SK-N-SH treated with all-trans-retinoic acid at 6 μM for 48 hours (cell line): ENCODE measurements at regions not wholly inside any gene's neighbourhood (a gene's known extent, or its start where the extent isn't known, plus 50 kb on each side); places are given as distances from the start of the nearest gene placed in this dataset.

Experiments
- ATAC-seq: fragments of 200-7000 bp; cut with Tn5 transposase; 3 replicates; pipeline ENCODE4 v1.9.1; 2020; ENCODE audit warnings: mild to moderate bottlenecking, moderate library complexity
- ARNTL ChIP-seq: fragments of 450-650 bp; formaldehyde crosslinking; IDR thresholded peaks from 2 replicates; pipeline ENCODE4 v1.5.0; 2020; ENCODE audit warnings: low read depth, mild to moderate bottlenecking, moderate library complexity, borderline replicate concordance
- BACH2 ChIP-seq: fragments of 250-450 bp; sonication (Bioruptor Pico); IDR thresholded peaks from 2 replicates; pipeline ENCODE4 v1.9.0; 2021; ENCODE audit warnings: mild to moderate bottlenecking, borderline replicate concordance
- ESRRG ChIP-seq: fragments of 250-450 bp; sonication (Bioruptor Pico); IDR thresholded peaks from 2 replicates; pipeline ENCODE4 v1.6.1; 2021; ENCODE audit warnings: mild to moderate bottlenecking
- GLIS3 ChIP-seq: fragments of 250-450 bp; sonication (Bioruptor Pico); IDR thresholded peaks from 2 replicates; pipeline ENCODE4 v1.5.0; 2020; ENCODE audit warnings: mild to moderate bottlenecking, moderate library complexity
- ISL1 ChIP-seq: fragments of 250-450 bp; sonication (Bioruptor Pico); IDR thresholded peaks from 2 replicates; pipeline ENCODE4 v2.1.2; 2022; ENCODE audit warnings: mild to moderate bottlenecking, moderate library complexity
- OSR1 ChIP-seq: fragments of 250-450 bp; sonication (Bioruptor Pico); IDR thresholded peaks from 2 replicates; pipeline ENCODE4 v1.8.0; 2022; ENCODE audit warnings: moderate library complexity, mild to moderate bottlenecking, inconsistent platforms
- PATZ1 ChIP-seq: fragments of 250-450 bp; sonication (Bioruptor Pico); IDR thresholded peaks from 2 replicates; pipeline ENCODE4 v1.8.0; 2020; ENCODE audit warnings: mild to moderate bottlenecking, moderate library complexity, borderline replicate concordance
- POU6F1 ChIP-seq: fragments of 250-450 bp; sonication (Bioruptor Pico); IDR thresholded peaks from 2 replicates; pipeline ENCODE4 v1.8.0; 2021; ENCODE audit warnings: low read depth, mild to moderate bottlenecking, moderate library complexity, borderline replicate concordance
- RARB ChIP-seq: fragments of 250-450 bp; sonication (Bioruptor Pico); IDR thresholded peaks from 2 replicates; pipeline ENCODE4 v1.8.0; 2021; ENCODE audit warnings: mild to moderate bottlenecking, moderate library complexity
- SNAI2 ChIP-seq: fragments of 250-450 bp; sonication (Bioruptor Pico); IDR thresholded peaks from 2 replicates; pipeline ENCODE4 v1.5.0; 2020; ENCODE audit warnings: mild to moderate bottlenecking, moderate library complexity
- TCF4 ChIP-seq: fragments of 250-450 bp; sonication (Bioruptor Pico); IDR thresholded peaks from 2 replicates; pipeline ENCODE4 v1.8.0; 2021; ENCODE audit warnings: mild to moderate bottlenecking, moderate library complexity, borderline replicate concordance
- TOX ChIP-seq: fragments of 250-450 bp; sonication (Bioruptor Pico); IDR thresholded peaks from 2 replicates; pipeline ENCODE4 v1.8.0; 2021; ENCODE audit warnings: mild to moderate bottlenecking, moderate library complexity, borderline replicate concordance
- TSHZ2 ChIP-seq: fragments of 250-450 bp; sonication (Bioruptor Pico); IDR thresholded peaks from 2 replicates; pipeline ENCODE4 v1.5.0; 2020; ENCODE audit warnings: mild to moderate bottlenecking, moderate library complexity
- ZFP3 ChIP-seq: fragments of 250-450 bp; sonication (Bioruptor Pico); IDR thresholded peaks from 2 replicates; pipeline ENCODE4 v1.5.0; 2020; ENCODE audit warnings: mild to moderate bottlenecking, moderate library complexity
- ZFP30 ChIP-seq: fragments of 450-650 bp; formaldehyde crosslinking; IDR thresholded peaks from 2 replicates; pipeline ENCODE4 v1.5.0; 2022; ENCODE audit warnings: mild to moderate bottlenecking, moderate library complexity
- ZNF8 ChIP-seq: fragments of 450-650 bp; formaldehyde crosslinking; IDR thresholded peaks from 2 replicates; pipeline ENCODE4 v1.5.0; 2020; ENCODE audit warnings: mild to moderate bottlenecking, moderate library complexity
- TF ChIP-seq, protein P1 (sequence below): fragments of 250-450 bp; sonication (Bioruptor Pico); IDR thresholded peaks from 2 replicates; pipeline ENCODE4 v1.5.1; 2020; ENCODE audit warnings: low read depth, mild to moderate bottlenecking, moderate library complexity

DNA sequence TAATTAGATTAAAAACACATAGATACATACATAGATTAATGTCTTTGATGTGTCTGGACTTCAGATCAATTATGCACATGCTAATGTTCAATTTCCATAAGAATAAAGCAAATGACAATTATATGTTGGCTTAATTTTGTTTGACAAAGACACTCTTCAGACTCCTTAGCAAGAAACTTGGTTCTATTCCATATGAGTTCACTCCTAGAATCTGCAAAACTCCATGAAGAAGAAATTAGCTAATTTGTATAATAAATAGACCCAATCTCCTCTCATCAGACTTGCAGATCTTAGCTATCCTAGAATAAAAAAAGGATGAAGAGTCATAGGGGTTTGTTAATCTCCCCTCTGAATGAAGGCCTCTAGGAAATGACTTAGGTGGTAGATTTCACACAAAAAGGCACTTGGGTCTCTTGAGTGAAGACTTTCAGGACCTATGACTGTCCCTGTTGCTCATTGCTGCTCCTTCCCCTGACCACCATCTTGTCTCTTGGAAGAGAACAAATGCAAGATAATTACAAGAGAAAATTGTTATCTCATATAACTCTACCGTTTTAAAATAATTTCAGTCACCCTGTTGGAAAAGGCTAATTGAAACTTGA, 302.2 kb downstream of the EFNB2 start (continued):
- TF ChIP-seq, protein P1, sequence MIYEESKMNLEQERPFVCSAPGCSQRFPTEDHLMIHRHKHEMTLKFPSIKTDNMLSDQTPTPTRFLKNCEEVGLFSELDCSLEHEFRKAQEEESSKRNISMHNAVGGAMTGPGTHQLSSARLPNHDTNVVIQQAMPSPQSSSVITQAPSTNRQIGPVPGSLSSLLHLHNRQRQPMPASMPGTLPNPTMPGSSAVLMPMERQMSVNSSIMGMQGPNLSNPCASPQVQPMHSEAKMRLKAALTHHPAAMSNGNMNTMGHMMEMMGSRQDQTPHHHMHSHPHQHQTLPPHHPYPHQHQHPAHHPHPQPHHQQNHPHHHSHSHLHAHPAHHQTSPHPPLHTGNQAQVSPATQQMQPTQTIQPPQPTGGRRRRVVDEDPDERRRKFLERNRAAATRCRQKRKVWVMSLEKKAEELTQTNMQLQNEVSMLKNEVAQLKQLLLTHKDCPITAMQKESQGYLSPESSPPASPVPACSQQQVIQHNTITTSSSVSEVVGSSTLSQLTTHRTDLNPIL (CRISPR knock-in tag), result no peak
- TF ChIP-seq, all 23 proteins: peak for 0

- TF ChIP-seq ZFP30 (CRISPR knock-in tag) (no peak), RARB (CRISPR knock-in tag) (no peak), GLIS3 (CRISPR knock-in tag) (no peak), TSHZ2 (no peak), POU6F1 (CRISPR knock-in tag) (no peak), ESRRG (CRISPR knock-in tag) (no peak), ARNTL (CRISPR knock-in tag) (no peak), TOX (CRISPR knock-in tag) (no peak), SNAI2 (CRISPR knock-in tag) (no peak), BACH2 (CRISPR knock-in tag) (no peak), ZFP3 (no peak), OSR1 (no peak), PATZ1 (CRISPR knock-in tag) (no peak), ISL1 (CRISPR knock-in tag) (no peak), ZNF8 (no peak), TCF4 (CRISPR knock-in tag) (no peak)
- TF ChIP-seq, protein P1 (CRISPR knock-in tag), result no peak
- TF ChIP-seq, all 23 proteins: peak for 0
- no peak for ATAC-seq
These were observed 302.8 kb downstream of the EFNB2 start for GRCh38 chr13:106232681-106233080.

DNA sequence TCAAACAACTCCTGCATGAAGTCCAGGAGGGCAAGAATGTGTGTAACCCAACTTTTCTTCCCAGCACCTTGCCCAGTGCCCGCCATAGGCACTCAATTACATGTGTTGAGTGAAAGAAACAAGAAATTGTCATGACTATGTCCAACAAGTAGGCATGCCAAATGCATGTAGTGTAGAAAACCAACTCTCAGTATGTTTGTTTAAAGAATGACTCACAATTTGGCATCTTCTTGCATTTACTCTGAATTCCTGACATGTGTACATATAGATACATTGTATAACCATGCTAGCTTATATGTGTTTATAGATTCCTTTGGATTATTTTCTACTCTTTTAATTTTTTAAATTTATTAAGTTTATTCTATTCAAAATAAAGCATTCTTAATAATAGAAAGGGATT, 305.0 kb downstream of the EFNB2 start:
- ATAC-seq, result no peak
- TF ChIP-seq PATZ1 (CRISPR knock-in tag) (no peak), TOX (CRISPR knock-in tag) (no peak), BACH2 (CRISPR knock-in tag) (no peak), ESRRG (CRISPR knock-in tag) (no peak), POU6F1 (CRISPR knock-in tag) (no peak), ZNF8 (no peak)
